H1 (cell line): ENCODE measurements at regions not wholly inside any gene's neighbourhood (a gene's known extent, or its start where the extent isn't known, plus 50 kb on each side); places are given as distances from the start of the nearest gene placed in this dataset.

Experiments
- CREB1 ChIP-seq: IDR thresholded peaks from 2 replicates; pipeline ENCODE4 v1.6.1; 2012; ENCODE audit warnings: inconsistent platforms
- FOSL1 ChIP-seq: IDR thresholded peaks from 2 replicates; pipeline ENCODE4 v1.6.1; 2011; ENCODE audit warnings: mild to moderate bottlenecking, low read depth, low read length, moderate library complexity; ENCODE audit not compliant: insufficient read depth
- GABPA ChIP-seq: IDR thresholded peaks from 2 replicates; pipeline ENCODE4 v1.6.1; 2011; ENCODE audit warnings: mild to moderate bottlenecking, low read length, moderate library complexity, borderline replicate concordance; ENCODE audit not compliant: insufficient read depth
- HDAC6 ChIP-seq: IDR thresholded peaks from one replicate; pipeline ENCODE4 v1.7.1; 2012; ENCODE audit warnings: low read depth, mild to moderate bottlenecking, inconsistent platforms, low read length, moderate library complexity
- SRF ChIP-seq: IDR thresholded peaks from 2 replicates; pipeline ENCODE4 v1.6.1; 2011; ENCODE audit warnings: mild to moderate bottlenecking, low read depth, low read length, moderate library complexity
- SUZ12 ChIP-seq: fragments of 200-600 bp; sonication (generic); IDR thresholded peaks from 2 replicates; pipeline ENCODE4 v1.6.1; 2012; ENCODE audit warnings: mild to moderate bottlenecking, inconsistent platforms, low read length, moderate library complexity, mixed read lengths
- TF ChIP-seq, protein P1 (sequence below), 3 experiments: IDR thresholded peaks; 1 replicate in 2 of 3; 2 replicates in 1 of 3; pipeline versions ENCODE4 v1.5.1 to v1.6.1; 2011; ENCODE audit warnings: low read length in 3 of 3, mild to moderate bottlenecking in 3 of 3, inconsistent platforms in 2 of 3, low read depth in 1 of 3, moderate library complexity in 1 of 3; ENCODE audit not compliant: insufficient read depth in 1 of 3; ENCODE audit errors: control extremely low read depth in 1 of 3

DNA sequence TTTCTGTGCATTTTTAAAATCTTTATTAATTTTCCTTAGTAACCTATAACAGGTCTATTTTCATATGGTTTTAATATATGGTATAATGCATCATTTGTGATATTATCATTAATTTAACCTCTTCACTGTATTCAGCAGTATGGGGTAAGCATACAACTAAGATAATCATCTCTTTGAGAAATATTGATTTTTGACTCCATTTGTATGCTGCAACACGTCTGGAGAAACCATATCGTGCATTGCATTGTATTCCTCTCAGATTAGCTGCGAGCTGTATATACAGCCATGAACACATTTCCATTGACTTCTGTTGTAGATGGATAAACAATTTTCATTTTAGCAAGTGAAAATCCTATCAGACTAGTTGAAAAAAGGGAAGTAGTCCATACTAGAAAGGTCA lies 2275.8 kb upstream of the PCDH20 start (continued):
- TF ChIP-seq, protein P1, sequence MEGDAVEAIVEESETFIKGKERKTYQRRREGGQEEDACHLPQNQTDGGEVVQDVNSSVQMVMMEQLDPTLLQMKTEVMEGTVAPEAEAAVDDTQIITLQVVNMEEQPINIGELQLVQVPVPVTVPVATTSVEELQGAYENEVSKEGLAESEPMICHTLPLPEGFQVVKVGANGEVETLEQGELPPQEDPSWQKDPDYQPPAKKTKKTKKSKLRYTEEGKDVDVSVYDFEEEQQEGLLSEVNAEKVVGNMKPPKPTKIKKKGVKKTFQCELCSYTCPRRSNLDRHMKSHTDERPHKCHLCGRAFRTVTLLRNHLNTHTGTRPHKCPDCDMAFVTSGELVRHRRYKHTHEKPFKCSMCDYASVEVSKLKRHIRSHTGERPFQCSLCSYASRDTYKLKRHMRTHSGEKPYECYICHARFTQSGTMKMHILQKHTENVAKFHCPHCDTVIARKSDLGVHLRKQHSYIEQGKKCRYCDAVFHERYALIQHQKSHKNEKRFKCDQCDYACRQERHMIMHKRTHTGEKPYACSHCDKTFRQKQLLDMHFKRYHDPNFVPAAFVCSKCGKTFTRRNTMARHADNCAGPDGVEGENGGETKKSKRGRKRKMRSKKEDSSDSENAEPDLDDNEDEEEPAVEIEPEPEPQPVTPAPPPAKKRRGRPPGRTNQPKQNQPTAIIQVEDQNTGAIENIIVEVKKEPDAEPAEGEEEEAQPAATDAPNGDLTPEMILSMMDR (IDR thresholded peaks at IDR 0.05; ENCODE audit: control extremely low read depth in 1 of 3, insufficient read depth in 1 of 3, low read depth in 1 of 3, low read length in 3 of 3), result no peak
- no peak for TF ChIP-seq HDAC6
- TF ChIP-seq SRF, result no peak
- no peak for TF ChIP-seq GABPA
- TF ChIP-seq FOSL1, result no peak
- TF ChIP-seq CREB1, result no peak
- no peak for TF ChIP-seq SUZ12
